HG03342 (cell line): ENCODE measurements at regions not wholly inside any gene's neighbourhood (a gene's known extent, or its start where the extent isn't known, plus 50 kb on each side); places are given as distances from the start of the nearest gene placed in this dataset.

Source experiments
- ATAC-seq: cut with Tn5 transposase; IDR thresholded peaks from one replicate; pipeline ENCODE4 v1.9.1; 2021; ENCODE audit warnings: mild to moderate bottlenecking, moderate library complexity; ENCODE audit not compliant: unreplicated experiment

GRCh38 chr13:72457151-72457550, 270.3 kb downstream of the MZT1 start:
- ATAC-seq, result no peak

DNA sequence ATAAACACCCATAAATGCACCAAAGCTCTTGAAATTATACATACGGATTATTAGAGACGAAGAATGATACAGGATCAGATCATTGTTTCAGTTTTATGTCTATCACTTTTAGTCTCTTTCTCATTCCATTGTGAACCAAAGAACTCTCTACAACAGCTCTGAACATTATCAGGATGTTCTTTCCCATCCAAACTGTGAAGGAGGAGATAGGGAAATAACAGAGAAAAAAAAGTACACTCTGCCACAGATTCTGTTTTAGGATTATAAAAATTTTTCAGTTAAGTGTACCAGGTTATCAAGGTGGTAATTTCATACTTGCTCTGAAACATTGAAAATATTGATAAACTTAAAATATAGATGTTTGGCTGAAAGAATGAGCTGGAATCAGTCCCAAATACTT, 270.9 kb downstream of the MZT1 start:
- no peak for ATAC-seq

DNA sequence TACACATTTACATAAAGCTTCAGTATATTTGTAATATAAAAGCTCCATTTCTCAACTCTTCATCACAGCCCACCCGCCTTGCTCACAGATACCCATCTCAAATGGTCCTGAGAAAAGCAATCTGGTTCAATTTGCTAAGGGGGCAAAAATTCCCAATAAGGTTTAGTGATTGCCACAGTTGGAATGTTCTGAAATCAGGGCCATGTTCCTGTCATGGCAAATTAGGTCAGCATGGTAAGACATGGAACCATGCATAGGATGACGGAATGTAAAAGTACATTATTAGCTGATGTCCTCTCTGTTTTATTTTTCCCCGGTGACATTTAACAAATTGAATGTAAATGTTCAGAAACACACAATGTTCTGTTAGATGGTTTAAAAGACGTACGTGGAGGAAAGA, 274.3 kb downstream of the MZT1 start:
- no peak for ATAC-seq

GRCh38 chr13:72448082-72448481, 279.3 kb downstream of the MZT1 start:
- no peak for ATAC-seq

DNA sequence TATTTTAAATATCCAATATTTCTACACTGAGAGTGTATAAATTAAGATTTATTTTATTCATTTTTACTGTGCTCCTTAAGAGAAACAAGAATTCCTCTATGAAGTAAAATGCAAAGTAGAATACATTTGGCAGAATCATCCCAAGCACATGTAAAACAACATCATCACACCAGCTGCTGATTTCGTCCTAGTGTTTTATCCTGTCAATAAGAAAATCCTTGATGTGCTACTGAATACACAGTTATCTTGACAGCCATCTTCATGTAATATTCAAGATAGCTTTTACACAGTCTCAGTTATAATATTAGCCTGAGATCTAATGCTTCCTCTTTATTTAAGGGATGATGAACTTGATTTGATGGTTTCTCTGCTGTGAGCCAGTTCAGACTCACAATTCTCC, 282.4 kb downstream of the MZT1 start:
- no peak for ATAC-seq

DNA sequence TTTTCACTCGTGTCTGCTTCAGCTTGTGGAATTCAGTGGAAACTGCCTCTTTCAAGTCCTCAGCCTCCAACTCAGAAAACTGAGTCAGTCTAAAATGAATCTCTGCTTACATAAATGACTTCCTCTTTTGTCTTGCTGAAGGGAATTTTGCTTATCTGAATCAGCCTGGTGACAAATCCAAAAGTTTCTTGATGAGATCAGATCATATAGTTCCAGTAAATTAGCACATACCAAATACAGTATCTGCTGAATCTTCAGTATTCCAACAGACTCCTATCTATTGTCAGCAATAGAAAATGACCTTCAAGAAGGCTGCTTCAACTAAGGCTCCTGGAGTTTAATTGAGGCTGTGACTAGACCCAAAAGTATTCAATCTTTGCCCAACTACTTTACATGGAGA, 290.0 kb downstream of the MZT1 start:
- no peak for ATAC-seq

DNA sequence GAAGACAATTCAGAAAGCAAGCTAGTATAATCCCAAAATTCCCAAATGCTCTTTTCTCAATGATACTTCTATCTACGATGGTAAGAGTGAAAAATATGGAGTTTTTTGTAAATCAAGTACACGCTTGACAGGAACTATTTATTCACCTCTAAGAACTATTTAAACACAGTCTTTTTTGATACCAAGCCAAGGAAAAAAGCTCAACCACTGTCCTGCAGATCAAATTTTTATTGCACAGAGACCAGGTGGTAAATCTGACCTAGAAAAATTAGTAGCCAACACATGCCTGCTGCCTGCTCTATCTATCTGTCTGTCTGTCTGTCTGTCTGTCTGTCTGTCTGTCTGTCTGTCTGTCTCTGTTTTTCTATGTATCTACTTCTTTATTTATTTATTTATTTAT, 292.2 kb downstream of the MZT1 start:
- no peak for ATAC-seq

DNA sequence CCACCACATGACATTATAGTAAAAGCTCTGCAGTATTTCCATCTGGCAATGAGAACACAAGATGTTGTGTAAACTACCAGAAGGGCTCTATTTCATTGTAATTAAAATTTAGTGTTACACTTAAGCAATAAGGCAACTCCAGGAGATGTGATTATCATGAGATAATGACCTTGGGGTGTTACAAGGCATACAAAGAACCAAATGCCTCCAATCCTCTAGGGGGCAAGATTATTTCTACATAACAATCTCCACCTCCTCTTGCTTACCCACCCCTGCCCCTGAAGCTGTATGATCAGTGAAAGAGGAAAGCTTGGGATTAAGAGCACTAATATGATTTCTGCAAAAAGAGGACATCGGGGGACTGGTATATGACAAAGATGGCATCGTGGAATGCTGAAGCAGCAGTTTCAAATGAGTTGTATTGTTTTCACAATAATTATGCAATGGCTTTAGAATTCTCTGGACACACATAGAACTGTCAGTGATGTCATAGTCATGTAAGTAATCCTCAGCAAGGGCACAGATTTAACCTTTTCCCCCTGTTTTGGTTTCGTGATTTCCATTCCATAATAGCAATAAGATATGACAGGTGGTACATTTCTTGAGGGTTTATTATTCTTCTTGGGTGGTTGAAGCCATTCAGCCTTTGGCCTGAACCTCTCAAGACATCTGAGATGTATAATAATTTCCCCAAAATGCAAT, 295.3 kb downstream of the MZT1 start:
- ATAC-seq, result no peak

DNA sequence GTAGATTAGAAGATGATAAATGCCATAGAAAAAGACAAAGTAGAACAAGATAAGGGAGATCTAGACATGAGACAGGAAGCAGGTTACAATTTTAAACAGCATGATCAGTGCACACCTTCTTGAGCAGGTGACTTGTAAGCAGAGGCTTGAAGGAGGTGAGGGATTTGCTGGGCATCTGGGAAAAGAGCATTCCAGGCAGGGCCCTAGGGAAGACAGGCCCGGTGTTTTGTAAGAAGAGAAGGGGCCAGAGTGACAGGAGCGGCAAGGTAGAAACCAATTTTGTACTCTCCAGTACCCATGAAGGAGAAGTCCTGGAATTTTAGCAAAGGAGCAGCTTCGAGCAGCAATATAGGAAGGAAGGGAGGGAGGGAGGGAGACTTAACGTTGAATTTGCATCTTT, 296.5 kb downstream of the MZT1 start:
- no peak for ATAC-seq

GRCh38 chr13:72427757-72428528, 299.5 kb downstream of the MZT1 start:
- ATAC-seq, result no peak

- ATAC-seq, result no peak
Measured at GRCh38 chr13:72424059-72424458, 303.4 kb downstream of the MZT1 start.

GRCh38 chr13:72415817-72416216, 311.6 kb downstream of the MZT1 start:
- ATAC-seq, result no peak

- no peak for ATAC-seq
Measured at GRCh38 chr13:72412481-72412880, 314.9 kb downstream of the MZT1 start.

DNA sequence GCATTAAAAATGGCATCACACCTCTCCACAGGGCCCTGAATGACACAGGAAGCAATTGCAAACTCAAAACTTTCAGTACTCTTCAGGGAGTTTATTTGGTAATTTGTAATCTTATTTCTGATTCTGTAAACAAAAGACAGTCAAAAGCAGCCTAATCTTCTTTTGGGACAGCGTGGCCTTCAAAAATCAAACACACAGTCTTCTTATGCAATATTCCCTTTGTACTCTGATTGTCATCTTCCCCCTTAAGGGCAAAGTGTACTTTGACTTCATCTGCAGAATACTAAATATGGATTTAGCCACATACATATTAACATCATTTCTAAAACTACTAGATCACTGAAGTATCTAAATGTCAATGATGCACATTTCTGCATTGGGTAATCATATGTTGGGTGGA, 322.0 kb downstream of the MZT1 start:
- no peak for ATAC-seq

- ATAC-seq, result no peak
Measured at GRCh38 chr13:72403396-72404010, 323.9 kb downstream of the MZT1 start.

GRCh38 chr13:72400856-72401255, 326.6 kb downstream of the MZT1 start:
- ATAC-seq, result no peak

GRCh38 chr13:72399351-72399750, 328.1 kb downstream of the MZT1 start:
- ATAC-seq, result no peak

- no peak for ATAC-seq
Measured at GRCh38 chr13:72397265-72397664, 330.2 kb downstream of the MZT1 start.

GRCh38 chr13:72390909-72391308, 336.5 kb downstream of the MZT1 start:
- no peak for ATAC-seq

DNA sequence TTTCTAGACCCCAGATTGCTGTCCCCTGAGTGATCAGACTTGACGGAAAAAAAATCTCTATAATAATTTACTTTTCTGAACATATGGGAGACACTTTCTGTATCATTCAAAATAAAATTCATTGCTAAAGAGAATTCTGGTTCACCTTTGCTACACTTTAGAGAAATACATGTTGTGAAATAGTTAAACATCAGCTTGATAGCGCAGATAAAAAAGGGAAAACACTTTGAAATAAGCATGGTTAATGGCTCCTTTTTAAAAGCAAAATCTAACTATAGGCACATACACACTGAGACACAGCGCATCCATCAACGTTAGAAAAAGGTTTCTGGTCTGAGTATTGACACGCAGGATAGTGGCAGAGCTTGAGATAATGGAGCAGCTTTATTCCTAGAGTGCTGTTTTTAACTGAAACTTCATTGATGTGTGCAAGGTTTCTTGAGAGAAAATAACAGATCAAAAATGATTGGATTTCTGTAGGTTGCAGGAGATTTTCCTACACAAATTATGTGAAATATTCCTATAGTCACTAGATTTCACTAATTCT, 341.2 kb downstream of the MZT1 start:
- ATAC-seq, result no peak

- no peak for ATAC-seq
Measured at GRCh38 chr13:72384879-72385278, 342.6 kb downstream of the MZT1 start.
